K562 (cell line): ENCODE measurements at regions not wholly inside any gene's neighbourhood (a gene's known extent, or its start where the extent isn't known, plus 50 kb on each side); places are given as distances from the start of the nearest gene placed in this dataset.

Experiments used
- ATAC-seq: fragments of 200-7000 bp; cut with Tn5 transposase; 3 replicates; pipeline ENCODE4 v1.9.1; 2020; ENCODE audit warnings: moderate library complexity
- BruUV-seq: library from RNA; stranded (reverse); fragments of 400-500 nt; replicated peaks from 2 replicates; lab custom pipeline; 2021; lab: Mats Ljungman, UMichigan
- CTCF ChIA-PET: fragments of 300-600 bp; formaldehyde crosslinking; extraction: SDS; loops from one replicate; lab custom pipeline; 2021; ENCODE audit warnings: low intra/inter-chr PET ratio; lab: Yijun Ruan, JAX
- POLR2A ChIA-PET: fragments of 300-600, 350-650 bp; sonication (Branson Sonifier 250); formaldehyde crosslinking; extraction: SDS; loops from one replicate; lab custom pipeline; 2021; ENCODE audit warnings: antibody characterized with exemption, inconsistent platforms; lab: Yijun Ruan, JAX
- DNase-seq, 4 experiments: peaks; one replicate each; pipeline versions ENCODE4 v3.0.0 to v3.0.0-alpha.2; 2011 to 2018; ENCODE audit warnings: low spot score in 3 of 4, mixed read lengths in 3 of 4; ENCODE audit errors: extremely low read depth in 1 of 4
- FAIRE-seq: peaks from 2 replicates; lab custom pipeline; 2011; peaks lifted over from hg19 to GRCh38; lab: Jason Lieb, UNC
- H2AFZ ChIP-seq: 2 replicates; pipeline ENCODE4 v1.6.0; 2011; ENCODE audit warnings: low read depth, low read length, control low read depth, inconsistent platforms
- H3K27ac ChIP-seq: fragments of 200-600 bp; 3 replicates; pipeline ENCODE4 v1.8.0; 2011; ENCODE audit warnings: low read depth, mild to moderate bottlenecking, control low read depth, inconsistent platforms, low read length, moderate library complexity, mixed read lengths; ENCODE audit errors: extremely low read depth
- H3K27me3 ChIP-seq, 2 experiments: fragments of 300-600 bp in 1 of 2; 2 replicates in 1 of 2; 3 replicates in 1 of 2; pipeline versions ENCODE4 v1.6.0 to v1.8.0; 2011; ENCODE audit warnings: inconsistent platforms in 2 of 2, low read length in 2 of 2, mild to moderate bottlenecking in 1 of 2, mixed read lengths in 1 of 2, moderate library complexity in 1 of 2; ENCODE audit not compliant: control insufficient read depth in 2 of 2, insufficient read depth in 2 of 2
- H3K36me3 ChIP-seq: fragments of 300-600 bp; 3 replicates; pipeline ENCODE4 v1.8.0; 2011; ENCODE audit warnings: mild to moderate bottlenecking, low read length, inconsistent platforms; ENCODE audit not compliant: control insufficient read depth, insufficient read depth
- H3K4me1 ChIP-seq, 2 experiments: fragments of 200-600 bp in 1 of 2; replicated peaks in 1 of 2; 2 replicates in 1 of 2; 3 replicates in 1 of 2; pipeline versions ENCODE4 v1.5.1 to v1.8.0; 2011; ENCODE audit warnings: inconsistent platforms in 2 of 2, low read length in 2 of 2, mild to moderate bottlenecking in 1 of 2, mixed read lengths in 1 of 2, moderate library complexity in 1 of 2; ENCODE audit not compliant: control insufficient read depth in 2 of 2, insufficient read depth in 2 of 2
- H3K4me2 ChIP-seq: 2 replicates; pipeline ENCODE4 v1.6.1; 2011; ENCODE audit warnings: low read length, control low read depth, inconsistent platforms, mixed read lengths; ENCODE audit not compliant: insufficient read depth
- H3K4me3 ChIP-seq: fragments of 200-600 bp; sonication (generic), shearing (Covaris generic); 2 replicates; pipeline ENCODE4 v1.5.1; 2016; ENCODE audit warnings: control low read depth, inconsistent platforms
- H3K79me2 ChIP-seq: fragments of 200-600 bp; 3 replicates; pipeline ENCODE4 v1.8.0; 2011; ENCODE audit warnings: low read length, inconsistent platforms; ENCODE audit not compliant: control insufficient read depth, insufficient read depth
- H3K9ac ChIP-seq, 2 experiments: 2 replicates each; pipeline versions ENCODE4 v1.6.0 to v1.6.1; 2011; ENCODE audit warnings: low read depth in 2 of 2, low read length in 2 of 2, control low read depth in 1 of 2, inconsistent platforms in 1 of 2, mild to moderate bottlenecking in 1 of 2, mixed read lengths in 1 of 2; ENCODE audit not compliant: insufficient read depth in 1 of 2
- H3K9me1 ChIP-seq: one replicate; pipeline ENCODE4 v1.6.0; 2011; ENCODE audit warnings: inconsistent platforms, mild to moderate bottlenecking, low read length, moderate library complexity; ENCODE audit not compliant: control insufficient read depth, insufficient read depth
- H3K9me3 ChIP-seq: replicated peaks from 2 replicates; pipeline ENCODE4 v1.5.1; 2011; ENCODE audit warnings: low read depth, low read length, inconsistent platforms; ENCODE audit not compliant: control insufficient read depth, insufficient read depth
- H4K20me1 ChIP-seq: replicated peaks from 2 replicates; pipeline ENCODE4 v1.6.1; 2011; ENCODE audit warnings: low read length, inconsistent platforms, mixed read lengths; ENCODE audit not compliant: control insufficient read depth, insufficient read depth
- GATA2 ChIP-seq: sonication (generic); formaldehyde crosslinking; IDR thresholded peaks from 2 replicates; pipeline ENCODE4 v1.4.0; 2020; ENCODE audit warnings: mild to moderate bottlenecking, missing genetic modification reagents
- GTF2E2 ChIP-seq: fragments of 200-800 bp; sonication (Bioruptor generic); IDR thresholded peaks from 2 replicates; pipeline ENCODE4 v1.6.1; 2016; ENCODE audit warnings: missing genetic modification characterization, missing compliant biosample characterization
- HNRNPL ChIP-seq: fragments of 200-400 bp; formaldehyde crosslinking; IDR thresholded peaks from 2 replicates; pipeline ENCODE4 v1.6.1; 2017; ENCODE audit warnings: low read depth, mild to moderate bottlenecking, low read length
- MTA2 ChIP-seq: fragments of 450-650 bp; IDR thresholded peaks from 2 replicates; pipeline ENCODE4 v1.6.1; 2016; ENCODE audit warnings: low read depth
- PHTF2 ChIP-seq: fragments of 250-450 bp; sonication (Bioruptor Pico); IDR thresholded peaks from 2 replicates; pipeline ENCODE4 v1.5.0; 2021; ENCODE audit warnings: mild to moderate bottlenecking
- POLR2AphosphoS2 ChIP-seq: IDR thresholded peaks from 2 replicates; pipeline ENCODE4 v1.6.1; 2012; ENCODE audit warnings: low read length, improper control_type of control experiment
- RFX5 ChIP-seq: IDR thresholded peaks from 2 replicates; pipeline ENCODE4 v1.6.1; 2011; ENCODE audit warnings: low read depth, mild to moderate bottlenecking, improper control_type of control experiment, low read length
- ZNF584 ChIP-seq: fragments of 200-800 bp; sonication (Bioruptor generic); IDR thresholded peaks from 2 replicates; pipeline ENCODE4 v1.6.1; 2016; ENCODE audit warnings: low read depth, mild to moderate bottlenecking, missing genetic modification characterization, missing compliant biosample characterization
- WGBS: fragments of 100-300 bp; shearing (Covaris generic); methylation state at CpG from one replicate; pipeline ENCODE4 v1.1.6; 2016; ENCODE audit warnings: low coverage, mixed read lengths; ENCODE audit not compliant: insufficient coverage; ENCODE audit errors: missing lambda C conversion rate; 5-methylcytosine and 5-hydroxymethylcytosine counted together
- in situ Hi-C: fragments of 300-500 bp; cut with MboI; formaldehyde crosslinking; loops from 4 replicates; pipeline ENCODE4 v1.15.0; 2018; ENCODE audit warnings: inconsistent platforms, mixed read lengths
- intact Hi-C: fragments of 100-400 bp; cut with micrococcal nuclease; formaldehyde crosslinking; loops from 2 replicates; pipeline ENCODE4 v1.14.2; 2022

GRCh38 chr15:79376383-79376782 is 55.8 kb upstream of the MINAR1 start:
- no peak overlapping the region for H3K4me2 ChIP-seq
- H3K36me3 ChIP-seq: no peaks in the 10 kb centered on the region
- no peaks in the 10 kb centered on the region for H3K9me3 ChIP-seq
- no peak overlapping the region for H2AFZ ChIP-seq
- DNase-seq (no peak), ATAC-seq (no peak), FAIRE-seq (no peak)
- no peaks in the 10 kb centered on the region for H3K79me2 ChIP-seq
- BruUV-seq: no TSS peak
- ChIA-PET CTCF (no interaction called here), POLR2A (no interaction called here)
- no peak for TF ChIP-seq RFX5
- no peak for TF ChIP-seq PHTF2 (CRISPR knock-in tag)
- no peak for TF ChIP-seq POLR2AphosphoS2
- TF ChIP-seq HNRNPL: no peak
- TF ChIP-seq ZNF584 (CRISPR knock-in tag): no peak
- no peak for TF ChIP-seq MTA2
- TF ChIP-seq GATA2 (CRISPR knock-in tag): no peak
- no peak for TF ChIP-seq GTF2E2 (tag)
- in situ Hi-C loops: no loop called here
- 57% methylated on average over 3 of the region's 3 CpGs for WGBS
- peaks cover 0 to 6% of the 10 kb centered on the region in 2 experiments; a peak in 2 of 5 replicates for H3K4me1 ChIP-seq
- no peak overlapping the region for H3K4me3 ChIP-seq
- H3K27me3 ChIP-seq: no peaks in the 10 kb centered on the region
- no peaks in the 10 kb centered on the region for H3K9me1 ChIP-seq
- no peak overlapping the region for H3K27ac ChIP-seq
- H3K9ac ChIP-seq: no peak overlapping the region
- 0 out of 2 replicates have a peak, but pooled peaks cover 3% of the 10 kb centered on the region for H4K20me1 ChIP-seq
- intact Hi-C loops: no loop called here
